DND-41 (cell line): ENCODE measurements at regions not wholly inside any gene's neighbourhood (a gene's known extent, or its start where the extent isn't known, plus 50 kb on each side); places are given as distances from the start of the nearest gene placed in this dataset.

Source experiments
- EZH2 ChIP-seq: IDR thresholded peaks from 3 replicates; pipeline ENCODE4 v1.6.1; 2012; ENCODE audit warnings: borderline replicate concordance, low read depth, mild to moderate bottlenecking, moderate library complexity, low read length, inconsistent platforms; ENCODE audit not compliant: severe bottlenecking
- TF ChIP-seq, protein P1 (sequence below): IDR thresholded peaks from 2 replicates; pipeline ENCODE4 v1.5.1; 2012; ENCODE audit warnings: borderline replicate concordance, low read length, moderate library complexity, mild to moderate bottlenecking; ENCODE audit not compliant: poor library complexity, severe bottlenecking; ENCODE audit errors: extremely low read depth

DNA sequence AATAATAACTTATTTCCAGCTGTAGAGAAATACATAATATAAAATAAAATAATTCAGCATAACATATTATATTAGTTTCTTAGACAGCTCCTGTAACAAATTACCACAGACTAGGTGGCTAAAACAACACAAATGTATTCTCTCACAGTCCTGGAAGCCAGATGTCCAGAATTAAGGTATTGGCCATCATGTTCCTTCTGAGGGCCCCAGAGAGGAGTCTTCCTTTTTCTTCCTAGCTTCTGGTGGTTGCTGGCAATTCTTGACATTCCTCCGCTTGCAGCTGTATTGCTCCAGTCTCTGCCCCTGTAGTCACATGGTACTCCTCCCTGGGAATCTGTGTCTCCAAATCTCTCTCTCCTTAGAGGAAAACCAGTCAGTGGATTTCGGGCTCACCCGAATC lies 146.8 kb downstream of the RBM43 start:
- TF ChIP-seq, protein P1, sequence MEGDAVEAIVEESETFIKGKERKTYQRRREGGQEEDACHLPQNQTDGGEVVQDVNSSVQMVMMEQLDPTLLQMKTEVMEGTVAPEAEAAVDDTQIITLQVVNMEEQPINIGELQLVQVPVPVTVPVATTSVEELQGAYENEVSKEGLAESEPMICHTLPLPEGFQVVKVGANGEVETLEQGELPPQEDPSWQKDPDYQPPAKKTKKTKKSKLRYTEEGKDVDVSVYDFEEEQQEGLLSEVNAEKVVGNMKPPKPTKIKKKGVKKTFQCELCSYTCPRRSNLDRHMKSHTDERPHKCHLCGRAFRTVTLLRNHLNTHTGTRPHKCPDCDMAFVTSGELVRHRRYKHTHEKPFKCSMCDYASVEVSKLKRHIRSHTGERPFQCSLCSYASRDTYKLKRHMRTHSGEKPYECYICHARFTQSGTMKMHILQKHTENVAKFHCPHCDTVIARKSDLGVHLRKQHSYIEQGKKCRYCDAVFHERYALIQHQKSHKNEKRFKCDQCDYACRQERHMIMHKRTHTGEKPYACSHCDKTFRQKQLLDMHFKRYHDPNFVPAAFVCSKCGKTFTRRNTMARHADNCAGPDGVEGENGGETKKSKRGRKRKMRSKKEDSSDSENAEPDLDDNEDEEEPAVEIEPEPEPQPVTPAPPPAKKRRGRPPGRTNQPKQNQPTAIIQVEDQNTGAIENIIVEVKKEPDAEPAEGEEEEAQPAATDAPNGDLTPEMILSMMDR: no peak
- no peak for TF ChIP-seq EZH2
